ENCODE measurements at regions not wholly inside any gene's neighbourhood (a gene's known extent, or its start where the extent isn't known, plus 50 kb on each side); places are given as distances from the start of the nearest gene placed in this dataset.
"Not testable (repeated sequence)": the region's sequence is repeated elsewhere in the genome, so short reads cannot be mapped to it uniquely, and the experiment has no call there.

DNA sequence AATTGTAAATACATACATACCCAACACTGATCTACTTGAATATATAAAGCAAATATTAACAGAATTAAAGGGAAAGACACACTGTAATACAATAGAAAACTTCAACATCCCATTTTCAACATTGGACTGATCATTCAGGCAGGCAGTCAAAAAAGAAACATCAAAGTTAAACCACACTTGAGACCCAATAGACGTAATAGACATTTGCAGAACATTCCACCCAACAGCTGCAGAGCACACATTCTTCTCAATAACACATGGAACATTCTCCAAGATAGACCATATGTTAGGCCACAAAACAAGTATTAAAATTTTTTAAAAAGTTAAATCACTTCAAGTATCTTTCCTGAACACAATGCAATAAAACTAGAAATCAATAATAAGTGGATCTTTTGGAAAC, 698.2 kb downstream of the COL12A1 start:
- Histone ChIP-seq H3K9me3 (peaks cover 0 to 20% (median 9%) of the 10 kb centered on the region in 3 donors), H3K36me3 (no peaks in the 10 kb centered on the region), H3K27ac (no peak overlapping the region), H3K4me1 (no peaks in the 10 kb centered on the region), H3K4me3 (no peak overlapping the region), H3K27me3 (no peaks in the 10 kb centered on the region)
- no peak for DNase-seq
- intact Hi-C loops (cut with DNase I), result no loop called here
- TF ChIP-seq, protein P1, sequence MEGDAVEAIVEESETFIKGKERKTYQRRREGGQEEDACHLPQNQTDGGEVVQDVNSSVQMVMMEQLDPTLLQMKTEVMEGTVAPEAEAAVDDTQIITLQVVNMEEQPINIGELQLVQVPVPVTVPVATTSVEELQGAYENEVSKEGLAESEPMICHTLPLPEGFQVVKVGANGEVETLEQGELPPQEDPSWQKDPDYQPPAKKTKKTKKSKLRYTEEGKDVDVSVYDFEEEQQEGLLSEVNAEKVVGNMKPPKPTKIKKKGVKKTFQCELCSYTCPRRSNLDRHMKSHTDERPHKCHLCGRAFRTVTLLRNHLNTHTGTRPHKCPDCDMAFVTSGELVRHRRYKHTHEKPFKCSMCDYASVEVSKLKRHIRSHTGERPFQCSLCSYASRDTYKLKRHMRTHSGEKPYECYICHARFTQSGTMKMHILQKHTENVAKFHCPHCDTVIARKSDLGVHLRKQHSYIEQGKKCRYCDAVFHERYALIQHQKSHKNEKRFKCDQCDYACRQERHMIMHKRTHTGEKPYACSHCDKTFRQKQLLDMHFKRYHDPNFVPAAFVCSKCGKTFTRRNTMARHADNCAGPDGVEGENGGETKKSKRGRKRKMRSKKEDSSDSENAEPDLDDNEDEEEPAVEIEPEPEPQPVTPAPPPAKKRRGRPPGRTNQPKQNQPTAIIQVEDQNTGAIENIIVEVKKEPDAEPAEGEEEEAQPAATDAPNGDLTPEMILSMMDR (IDR thresholded peaks at IDR 0.05), result no peak
- no peak for TF ChIP-seq POLR2A (IDR thresholded peaks at IDR 0.05)
- 70 to 72% methylated on average over 1 of the region's 1 CpG for WGBS, 2 donors

DNA sequence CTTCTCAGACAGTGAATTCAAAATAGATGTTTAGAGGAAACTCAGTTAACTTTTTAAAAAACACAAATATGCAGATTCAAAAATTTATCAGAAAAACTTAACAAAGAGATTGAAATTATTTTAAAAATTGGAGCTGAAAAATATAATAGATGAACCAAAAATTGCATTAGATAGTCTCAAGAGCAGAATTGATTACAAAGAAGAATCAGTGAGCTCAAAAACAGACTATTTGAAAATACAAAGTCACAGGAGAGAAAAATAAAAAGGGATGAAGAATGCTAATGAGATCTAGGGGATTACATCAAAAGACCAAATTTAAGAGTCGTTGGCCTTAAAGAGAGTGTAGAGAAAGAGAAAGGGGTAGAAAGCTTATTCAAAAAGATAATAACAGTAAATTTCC, 700.5 kb downstream of the COL12A1 start:
- WGBS, 2 donors, result 65 to 78% methylated on average over 1 of the region's 1 CpG
- no peak for TF ChIP-seq POLR2A (IDR thresholded peaks at IDR 0.05)
- no peaks in the 10 kb centered on the region for H3K4me1 ChIP-seq
- no peaks in the 10 kb centered on the region for H3K27me3 ChIP-seq
- peaks cover 0 to 20% (median 9%) of the 10 kb centered on the region in 3 donors for H3K9me3 ChIP-seq
- H3K4me3 ChIP-seq, result no peak overlapping the region
- no peak overlapping the region for H3K27ac ChIP-seq
- intact Hi-C loops (cut with DNase I), result no loop called here
- H3K36me3 ChIP-seq, result no peaks in the 10 kb centered on the region
- DNase-seq, result no peak

DNA sequence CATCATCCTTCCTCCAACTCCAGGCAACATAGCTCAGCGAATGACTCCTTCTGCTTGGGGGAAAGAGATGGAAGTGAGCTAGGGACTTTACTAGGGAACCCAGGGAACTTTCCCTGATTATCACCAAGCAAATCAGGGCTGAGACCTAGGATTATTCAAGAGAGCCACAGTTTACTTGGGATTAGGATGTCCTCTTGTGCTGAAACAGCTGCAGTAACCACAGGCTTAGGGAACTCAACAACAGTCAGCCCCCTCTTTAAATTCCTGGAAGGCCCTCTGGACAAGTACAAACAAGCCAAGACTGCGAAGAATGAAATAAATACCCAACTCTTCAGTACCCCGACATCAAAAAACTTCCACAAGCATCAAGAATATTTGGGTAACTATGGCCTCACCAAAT, 700.9 kb downstream of the COL12A1 start:
- WGBS, 2 donors, result 82 to 86% methylated on average over 3 of the region's 3 CpGs
- Histone ChIP-seq H3K4me1 (no peaks in the 10 kb centered on the region), H3K27ac (no peak overlapping the region), H3K27me3 (no peaks in the 10 kb centered on the region), H3K9me3 (peaks cover 0 to 20% (median 9%) of the 10 kb centered on the region in 3 donors), H3K4me3 (no peak overlapping the region), H3K36me3 (no peaks in the 10 kb centered on the region)
- no peak for DNase-seq
- TF ChIP-seq, protein P1 (IDR thresholded peaks at IDR 0.05), result no peak
- no peak for TF ChIP-seq POLR2A (IDR thresholded peaks at IDR 0.05)
- intact Hi-C loops (cut with DNase I), result no loop called here

DNA sequence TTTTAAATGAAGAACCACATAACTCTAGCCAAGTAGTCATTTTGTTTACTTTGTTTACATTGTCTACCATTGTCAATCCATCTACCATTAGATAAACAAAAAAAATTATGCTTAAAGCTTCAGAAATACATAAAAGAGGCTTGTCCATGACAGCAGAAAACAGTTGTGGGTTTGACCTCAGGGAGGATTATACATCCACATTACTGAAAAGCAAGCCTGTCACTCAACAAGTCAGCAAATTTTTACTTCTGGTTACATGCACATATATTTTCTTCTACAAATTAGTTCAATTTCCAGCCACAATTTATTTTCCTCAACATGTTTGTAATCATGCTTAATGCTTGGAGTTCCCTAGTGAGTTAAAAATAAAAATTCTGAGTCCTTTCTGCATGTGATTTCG, 713.3 kb downstream of the COL12A1 start:
- no peak for DNase-seq
- 45 to 55% methylated on average over 1 of the region's 1 CpG for WGBS, 2 donors
- H3K9me3 ChIP-seq, result no peaks in the 10 kb centered on the region
- H3K27me3 ChIP-seq, result no peaks in the 10 kb centered on the region
- H3K36me3 ChIP-seq, result no peaks in the 10 kb centered on the region
- TF ChIP-seq, protein P1 (IDR thresholded peaks at IDR 0.05), result no peak
- TF ChIP-seq POLR2A (IDR thresholded peaks at IDR 0.05), result no peak
- no peaks in the 10 kb centered on the region for H3K4me1 ChIP-seq
- H3K4me3 ChIP-seq, result no peak overlapping the region
- intact Hi-C loops (cut with DNase I), result no loop called here
- no peak overlapping the region for H3K27ac ChIP-seq

DNA sequence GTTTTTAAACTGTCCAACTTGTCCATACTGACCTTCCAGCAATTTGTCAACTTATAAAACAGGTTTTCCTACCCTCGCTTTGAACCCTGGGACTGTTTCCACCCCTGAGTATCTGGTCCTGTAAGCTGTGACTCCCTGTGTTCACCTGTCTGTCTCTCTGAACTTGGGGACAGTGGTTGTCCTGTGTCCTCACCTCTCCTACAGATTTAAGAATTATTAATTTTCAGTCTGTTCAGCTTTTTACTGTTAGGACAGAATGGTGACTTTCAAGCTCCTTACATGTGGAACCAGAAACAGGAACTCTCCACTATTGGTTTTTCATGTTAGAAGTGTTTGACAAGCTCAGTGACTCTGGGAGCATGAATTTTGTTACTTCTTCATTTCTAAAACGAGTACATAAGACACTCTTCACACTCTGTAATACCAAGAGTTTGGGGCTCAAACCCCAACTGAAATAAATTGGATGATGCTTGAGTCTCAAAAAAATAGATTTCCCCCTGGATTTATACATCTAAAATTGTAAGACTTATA, 713.9 kb downstream of the COL12A1 start:
- Histone ChIP-seq H3K4me3 (no peak overlapping the region), H3K27me3 (no peaks in the 10 kb centered on the region), H3K36me3 (no peaks in the 10 kb centered on the region), H3K27ac (no peak overlapping the region), H3K9me3 (no peaks in the 10 kb centered on the region), H3K4me1 (no peaks in the 10 kb centered on the region)
- DNase-seq, result no peak
- 44 to 58% methylated on average over 2 of the region's 2 CpGs for WGBS, 2 donors
- TF ChIP-seq, protein P1 (IDR thresholded peaks at IDR 0.05), result no peak
- no peak for TF ChIP-seq POLR2A (IDR thresholded peaks at IDR 0.05)
- intact Hi-C loops (cut with DNase I), result no loop called here

DNA sequence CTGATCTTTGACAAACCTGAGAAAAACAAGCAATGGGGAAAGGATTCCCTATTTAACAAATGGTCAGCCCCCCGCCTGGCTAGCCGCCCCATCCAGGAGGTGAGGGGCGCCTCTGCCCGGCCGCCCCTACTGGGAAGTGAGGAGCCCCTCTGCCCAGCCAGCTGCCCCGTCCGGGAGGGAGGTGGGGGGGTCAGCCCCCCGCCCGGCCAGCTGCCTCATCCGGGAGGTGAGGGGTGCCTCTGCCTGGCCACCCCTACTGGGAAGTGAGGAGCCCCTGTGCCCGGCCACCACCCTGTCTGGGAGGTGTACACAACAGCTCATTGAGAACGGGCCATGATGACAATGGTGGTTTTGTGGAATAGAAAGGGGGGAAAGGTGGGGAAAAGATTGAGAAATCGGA, 717.1 kb downstream of the COL12A1 start:
- DNase-seq; H3K9me3 ChIP-seq; H3K36me3 ChIP-seq; H3K4me3 ChIP-seq; intact Hi-C loops (cut with DNase I); H3K27me3 ChIP-seq; H3K4me1 ChIP-seq; H3K27ac ChIP-seq: not testable (repeated sequence)
- whole genome bisulfite sequencing, 2 donors, result 80% methylated on average over 2 of the region's 13 CpGs; no CpG with 5 or more reads in 1 of the 2 donors
